Activated CD4-positive, alpha-beta T cell treated with anti-CD3 and anti-CD28 coated beads, Interleukin-2, amount 10 ng/mL, durations not matched to agents 7 days and 5 days (primary cell): ENCODE measurements at regions not wholly inside any gene's neighbourhood (a gene's known extent, or its start where the extent isn't known, plus 50 kb on each side); places are given as distances from the start of the nearest gene placed in this dataset.
"Not testable (repeated sequence)": the region's sequence is repeated elsewhere in the genome, so short reads cannot be mapped to it uniquely, and the experiment has no call there.

Source experiments
- CTCF ChIA-PET: fragments of 350-600 bp; sonication (Branson Sonifier 250); formaldehyde crosslinking; loops from one replicate; lab custom pipeline; 2021; ENCODE audit warnings: antibody characterized with exemption; lab: Charles Lee
- POLR2A ChIA-PET: fragments of 350-600 bp; sonication (Branson Sonifier 250); formaldehyde crosslinking; loops from one replicate; lab custom pipeline; 2021; ENCODE audit warnings: antibody characterized with exemption; lab: Charles Lee
- DNase-seq: peaks from one replicate; pipeline ENCODE4 v3.0.0-alpha.2; 2020
- H3K27ac Mint-ChIP-seq: one replicate; pipeline ENCODE4 v1.8.0; 2021; ENCODE audit warnings: mild to moderate bottlenecking, moderate library complexity, mixed read lengths
- H3K27me3 Mint-ChIP-seq: one replicate; pipeline ENCODE4 v1.8.0; 2021; ENCODE audit warnings: mixed read lengths
- H3K36me3 Mint-ChIP-seq: one replicate; pipeline ENCODE4 v1.8.0; 2021; ENCODE audit warnings: low read depth, mixed read lengths
- H3K4me1 Mint-ChIP-seq: one replicate; pipeline ENCODE4 v1.8.0; 2021; ENCODE audit warnings: mixed read lengths
- H3K4me3 Mint-ChIP-seq: one replicate; pipeline ENCODE4 v1.8.0; 2021; ENCODE audit warnings: mild to moderate bottlenecking, moderate library complexity, mixed read lengths
- H3K9me3 Mint-ChIP-seq: one replicate; pipeline ENCODE4 v1.8.0; 2021; ENCODE audit warnings: mixed read lengths

- Mint-ChIP-seq H3K36me3 (no peaks in the 10 kb centered on the region), H3K27me3 (peaks cover 5% of the 10 kb centered on the region), H3K4me1 (no peaks in the 10 kb centered on the region), H3K27ac (no peak overlapping the region), H3K9me3 (no peaks in the 10 kb centered on the region), H3K4me3 (no peak overlapping the region)
- ChIA-PET CTCF (no interaction called here), POLR2A (no interaction called here)
- DNase-seq = no peak
Measured at GRCh38 chr17:56727876-56728617, 105.7 kb downstream of the C17orf67 start.

DNA sequence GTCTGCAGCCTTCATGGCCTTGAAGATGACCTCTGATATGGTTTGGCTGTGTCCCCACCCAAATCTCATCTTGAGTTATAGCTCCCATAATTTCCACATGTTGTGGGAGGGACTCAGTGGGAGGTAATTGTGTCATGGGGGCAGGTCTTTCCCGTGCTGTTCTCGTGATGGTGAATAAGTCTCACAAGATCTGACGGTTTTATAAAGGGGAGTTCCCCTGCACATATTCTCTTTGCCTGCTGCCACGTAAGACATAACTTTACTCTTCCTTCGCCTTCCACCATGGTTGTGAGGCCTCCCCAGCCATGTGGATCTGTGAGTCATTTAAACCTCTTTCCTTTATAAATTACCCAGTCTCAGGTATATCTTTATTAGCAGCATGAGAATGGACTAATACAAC lies 102.6 kb downstream of the C17orf67 start:
- H3K4me3 Mint-ChIP-seq, H3K27me3 Mint-ChIP-seq, POLR2A ChIA-PET, H3K9me3 Mint-ChIP-seq, DNase-seq, H3K36me3 Mint-ChIP-seq, H3K27ac Mint-ChIP-seq, H3K4me1 Mint-ChIP-seq: not testable (repeated sequence)
- CTCF ChIA-PET = interaction anchor here (0.9 kb wide), 1 partner anchor 15 kb away, joined by 3 read pairs; no protein-coding TSS in a partner anchor

GRCh38 chr17:56733833-56734232 lies 99.9 kb downstream of the C17orf67 start:
- Mint-ChIP-seq H3K27me3 (peaks cover 4% of the 10 kb centered on the region), H3K4me3 (no peak overlapping the region), H3K4me1 (no peaks in the 10 kb centered on the region), H3K9me3 (no peaks in the 10 kb centered on the region), H3K36me3 (no peaks in the 10 kb centered on the region), H3K27ac (no peak overlapping the region)
- no peak for DNase-seq
- ChIA-PET POLR2A (no interaction called here), CTCF (no interaction called here)

- H3K9me3 Mint-ChIP-seq = no peaks in the 10 kb centered on the region
- no peak overlapping the region for H3K4me3 Mint-ChIP-seq
- ChIA-PET POLR2A (no interaction called here), CTCF (interaction anchor here (1.0 to 1.3 kb wide), 3 partner anchors 11 to 20 kb away, joined by 3 to 4 read pairs (median 4); no protein-coding TSS in a partner anchor)
- H3K27ac Mint-ChIP-seq = no peak overlapping the region
- H3K4me1 Mint-ChIP-seq = no peaks in the 10 kb centered on the region
- peaks cover 1% of the 10 kb centered on the region for H3K27me3 Mint-ChIP-seq
- DNase-seq = no peak
- H3K36me3 Mint-ChIP-seq = no peaks in the 10 kb centered on the region
Measured at GRCh38 chr17:56735842-56736241, 97.9 kb downstream of the C17orf67 start.

DNA sequence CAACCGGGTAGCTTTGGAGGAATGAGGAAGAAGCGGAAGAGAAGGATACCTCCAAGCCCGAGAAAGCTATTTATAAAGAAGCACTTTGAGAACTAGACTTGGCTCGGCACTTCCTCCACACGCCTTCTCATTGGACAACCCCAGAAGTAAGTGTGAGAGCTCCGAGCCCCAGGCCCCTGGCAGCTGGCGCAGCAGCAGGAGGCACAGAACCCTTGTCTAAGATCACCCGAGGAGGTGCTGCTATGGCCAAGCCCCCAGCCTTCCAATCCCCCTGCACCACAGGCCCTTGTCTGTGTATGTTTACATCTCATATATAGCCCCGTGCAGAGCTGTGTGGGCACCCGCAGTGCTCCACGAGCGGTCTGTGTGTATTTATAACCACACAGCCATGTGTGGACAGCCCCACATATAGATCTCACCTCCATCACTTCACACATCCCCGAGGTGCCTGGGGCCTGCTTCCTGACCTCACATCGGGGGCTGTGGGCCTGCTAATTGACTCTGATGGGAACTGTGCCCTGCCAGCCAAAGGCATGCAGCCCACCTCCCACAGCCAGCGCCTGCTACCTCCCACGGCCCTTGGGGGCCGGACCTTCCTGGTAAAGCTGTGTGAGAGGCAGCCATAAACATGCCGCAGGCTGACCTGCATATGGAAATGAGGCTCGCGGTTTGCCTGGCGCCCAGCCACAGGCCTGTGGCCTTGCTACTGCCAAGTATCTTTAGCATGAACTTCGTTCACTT lies 96.1 kb downstream of the C17orf67 start:
- no peak for DNase-seq
- ChIA-PET CTCF (interaction anchor here (1.4 kb wide), 1 partner anchor 42 kb away, joined by 5 read pairs; no protein-coding TSS in a partner anchor), POLR2A (no interaction called here)
- Mint-ChIP-seq H3K27ac (no peak overlapping the region), H3K27me3 (peaks cover 9% of the 10 kb centered on the region), H3K4me1 (no peaks in the 10 kb centered on the region), H3K36me3 (no peaks in the 10 kb centered on the region), H3K9me3 (no peaks in the 10 kb centered on the region), H3K4me3 (no peak overlapping the region)

DNA sequence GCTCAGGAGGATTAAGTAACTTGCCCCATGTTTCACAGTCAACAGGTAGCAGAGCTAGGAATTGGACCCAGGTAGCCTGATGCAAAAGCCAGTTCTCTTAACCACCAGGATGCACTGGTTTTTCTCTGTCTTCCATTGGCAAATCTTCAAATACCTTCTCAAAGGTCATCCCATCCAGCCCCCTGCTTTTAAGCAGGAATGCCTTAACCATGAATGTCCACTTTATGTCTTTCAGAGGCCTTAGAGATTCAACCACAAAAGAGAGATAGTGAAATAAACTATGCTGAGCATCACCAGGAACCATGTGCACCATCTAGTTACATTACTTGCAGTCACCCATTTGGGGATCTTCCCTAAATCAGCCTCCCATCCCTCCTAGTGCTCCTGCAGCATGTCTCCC lies 94.3 kb downstream of the C17orf67 start:
- Mint-ChIP-seq H3K4me1 (no peaks in the 10 kb centered on the region), H3K27ac (no peak overlapping the region), H3K9me3 (no peaks in the 10 kb centered on the region), H3K36me3 (no peaks in the 10 kb centered on the region), H3K27me3 (peaks cover 9% of the 10 kb centered on the region), H3K4me3 (no peak overlapping the region)
- no peak for DNase-seq
- ChIA-PET CTCF (interaction anchor here (1.4 to 2.2 kb wide), 3 partner anchors 10 to 41 kb away, joined by 3 to 10 read pairs (median 5); no protein-coding TSS in a partner anchor), POLR2A (no interaction called here)

- Mint-ChIP-seq H3K9me3 (no peaks in the 10 kb centered on the region), H3K36me3 (no peaks in the 10 kb centered on the region), H3K27me3 (peaks cover 9% of the 10 kb centered on the region), H3K4me3 (no peak overlapping the region), H3K4me1 (no peaks in the 10 kb centered on the region), H3K27ac (no peak overlapping the region)
- ChIA-PET CTCF (interaction anchor here (1.3 to 2.2 kb wide), 4 partner anchors 10 to 40 kb away, joined by 3 to 10 read pairs (median 4); no protein-coding TSS in a partner anchor), POLR2A (no interaction called here)
- no peak for DNase-seq
Measured at GRCh38 chr17:56739776-56740175, 93.9 kb downstream of the C17orf67 start.

DNA sequence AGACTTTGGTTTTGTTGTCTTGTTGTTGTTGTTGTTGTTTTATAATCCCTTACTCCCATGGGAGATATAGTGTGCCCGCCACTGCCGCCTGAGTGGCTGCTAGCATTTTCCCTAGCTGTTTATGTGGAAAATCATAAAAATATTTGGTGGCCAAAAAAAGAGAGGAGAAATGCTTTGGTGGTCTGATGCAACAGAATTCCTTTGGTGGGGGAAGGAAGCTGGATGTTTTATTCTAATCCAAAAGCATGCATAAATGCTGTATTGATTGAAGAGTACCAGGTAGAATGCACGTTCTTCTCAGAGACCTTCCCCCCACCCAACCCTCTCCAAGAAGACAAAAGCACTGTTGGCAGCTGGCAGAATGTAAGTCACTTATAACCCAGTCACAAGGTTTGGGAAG lies 93.2 kb downstream of the C17orf67 start:
- H3K9me3 Mint-ChIP-seq = no peaks in the 10 kb centered on the region
- DNase-seq = no peak
- no peaks in the 10 kb centered on the region for H3K4me1 Mint-ChIP-seq
- H3K27ac Mint-ChIP-seq = no peak overlapping the region
- no peak overlapping the region for H3K4me3 Mint-ChIP-seq
- H3K27me3 Mint-ChIP-seq = peaks cover 9% of the 10 kb centered on the region
- CTCF ChIA-PET = interaction anchor here (1.3 to 2.2 kb wide), 2 partner anchors 25 to 40 kb away, joined by 3 to 10 read pairs; no protein-coding TSS in a partner anchor
- no peaks in the 10 kb centered on the region for H3K36me3 Mint-ChIP-seq
- POLR2A ChIA-PET = no interaction called here
